Breast epithelium (tissue), 4 donors: ENCODE measurements at regions not wholly inside any gene's neighbourhood (a gene's known extent, or its start where the extent isn't known, plus 50 kb on each side); places are given as distances from the start of the nearest gene placed in this dataset.

ENCODE experiments used
- DNase-seq, 2 donors: peaks; one replicate each; pipeline ENCODE4 v3.0.0-alpha.2; 2019; ENCODE audit warnings: low spot score in 2 of 2
- H3K27ac ChIP-seq, 2 donors: fragments of 200-600 bp; sonication (generic) in 1 of 2; one replicate each; pipeline ENCODE4 v1.5.1; 2016 to 2019; ENCODE audit warnings: mild to moderate bottlenecking in 1 of 2
- H3K27me3 ChIP-seq, 2 donors: fragments of 200-600 bp; sonication (generic) in 1 of 2; one replicate each; pipeline versions ENCODE4 v1.5.1 to v1.6.0; 2017 to 2019; ENCODE audit warnings: control low read depth in 1 of 2, mild to moderate bottlenecking in 1 of 2
- H3K36me3 ChIP-seq: fragments of 200-600 bp; one replicate; pipeline ENCODE4 v1.5.1; 2019
- H3K4me1 ChIP-seq, 2 donors: fragments of 200-600 bp; sonication (generic); one replicate each; pipeline ENCODE4 v1.5.1; 2016 to 2019; ENCODE audit warnings: control low read depth in 1 of 2
- H3K4me3 ChIP-seq, 3 donors: fragments of 200-600 bp; sonication (generic); 1 replicate in 2 of 3; 2 replicates in 1 of 3; pipeline ENCODE4 v1.5.1; 2016 to 2019; ENCODE audit warnings: mild to moderate bottlenecking in 3 of 3, moderate library complexity in 2 of 3
- H3K9me3 ChIP-seq, 2 donors: fragments of 200-600 bp; sonication (generic) in 1 of 2; one replicate each; pipeline ENCODE4 v1.5.1; 2016 to 2019; ENCODE audit warnings: control low read depth in 1 of 2
- POLR2A ChIP-seq: fragments of 450-650 bp; IDR thresholded peaks from one replicate; pipeline ENCODE4 v1.6.1; 2016; ENCODE audit warnings: antibody characterized with exemption, mild to moderate bottlenecking, moderate library complexity
- POLR2AphosphoS5 ChIP-seq, 3 donors: sonication (generic); formaldehyde crosslinking; IDR thresholded peaks; one replicate each; pipeline ENCODE4 v1.6.1; 2017; ENCODE audit warnings: antibody characterized with exemption in 3 of 3
- intact Hi-C: fragments of 100-400 bp; cut with DNase I; formaldehyde crosslinking; loops from one replicate; pipeline ENCODE4 v1.15.1; 2023; ENCODE audit warnings: low total_unique reads
- TF ChIP-seq, protein P1 (sequence below), 3 donors: fragments of 450-650 bp; IDR thresholded peaks; one replicate each; pipeline ENCODE4 v1.5.1; 2016 to 2017; ENCODE audit warnings: antibody characterized with exemption in 3 of 3, mild to moderate bottlenecking in 3 of 3, moderate library complexity in 3 of 3

DNA sequence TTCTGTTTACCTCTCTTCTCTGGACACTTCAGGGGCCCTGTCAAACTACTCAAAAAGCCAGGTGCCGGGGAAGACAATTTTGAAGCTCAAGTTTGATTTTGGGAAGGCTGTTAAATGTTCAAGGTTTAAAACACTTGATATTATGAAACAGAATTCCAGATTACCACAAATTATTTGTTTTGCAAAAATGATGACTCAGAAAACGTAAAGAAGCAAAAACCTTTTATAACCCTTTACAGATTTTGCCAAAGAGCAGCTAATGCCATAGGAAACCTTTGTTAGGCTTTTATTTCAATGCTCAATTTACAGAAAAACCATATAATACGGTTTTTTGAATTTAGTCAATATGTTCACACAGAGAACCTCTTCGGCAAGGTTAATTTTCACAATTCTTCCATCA is 593.4 kb upstream of the ZP4 start:
- no peak for DNase-seq
- no peaks in the 10 kb centered on the region for H3K9me3 ChIP-seq
- intact Hi-C loops: no loop called here
- no peak overlapping the region for H3K4me3 ChIP-seq
- H3K36me3 ChIP-seq: no peaks in the 10 kb centered on the region
- H3K4me1 ChIP-seq: no peaks in the 10 kb centered on the region
- TF ChIP-seq, protein P1, sequence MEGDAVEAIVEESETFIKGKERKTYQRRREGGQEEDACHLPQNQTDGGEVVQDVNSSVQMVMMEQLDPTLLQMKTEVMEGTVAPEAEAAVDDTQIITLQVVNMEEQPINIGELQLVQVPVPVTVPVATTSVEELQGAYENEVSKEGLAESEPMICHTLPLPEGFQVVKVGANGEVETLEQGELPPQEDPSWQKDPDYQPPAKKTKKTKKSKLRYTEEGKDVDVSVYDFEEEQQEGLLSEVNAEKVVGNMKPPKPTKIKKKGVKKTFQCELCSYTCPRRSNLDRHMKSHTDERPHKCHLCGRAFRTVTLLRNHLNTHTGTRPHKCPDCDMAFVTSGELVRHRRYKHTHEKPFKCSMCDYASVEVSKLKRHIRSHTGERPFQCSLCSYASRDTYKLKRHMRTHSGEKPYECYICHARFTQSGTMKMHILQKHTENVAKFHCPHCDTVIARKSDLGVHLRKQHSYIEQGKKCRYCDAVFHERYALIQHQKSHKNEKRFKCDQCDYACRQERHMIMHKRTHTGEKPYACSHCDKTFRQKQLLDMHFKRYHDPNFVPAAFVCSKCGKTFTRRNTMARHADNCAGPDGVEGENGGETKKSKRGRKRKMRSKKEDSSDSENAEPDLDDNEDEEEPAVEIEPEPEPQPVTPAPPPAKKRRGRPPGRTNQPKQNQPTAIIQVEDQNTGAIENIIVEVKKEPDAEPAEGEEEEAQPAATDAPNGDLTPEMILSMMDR (IDR thresholded peaks at IDR 0.05): no peak
- TF ChIP-seq POLR2A: no peak
- no peak for TF ChIP-seq POLR2AphosphoS5 (IDR thresholded peaks at IDR 0.05)
- H3K27me3 ChIP-seq: no peaks in the 10 kb centered on the region
- no peak overlapping the region for H3K27ac ChIP-seq

DNA sequence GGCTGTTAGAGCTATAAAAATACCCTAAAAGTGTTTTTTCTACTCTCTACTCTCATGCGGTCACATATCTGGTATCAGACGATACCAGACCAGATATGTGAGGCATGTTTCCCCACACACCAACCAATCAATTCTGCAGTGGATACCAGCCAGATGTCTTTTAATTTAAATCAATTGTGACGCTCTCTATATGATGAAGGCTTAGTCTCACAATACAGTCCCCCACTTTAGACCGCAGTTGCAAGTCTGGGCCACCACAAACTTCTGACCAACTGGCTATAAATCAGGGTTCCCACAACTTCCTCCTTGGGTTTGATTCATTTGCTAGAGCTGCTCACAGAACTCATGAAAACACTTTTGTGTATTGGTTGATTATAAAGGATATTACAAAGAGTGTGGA is 586.1 kb upstream of the ZP4 start:
- no peak overlapping the region for H3K4me3 ChIP-seq
- no peaks in the 10 kb centered on the region for H3K27me3 ChIP-seq
- H3K9me3 ChIP-seq: no peaks in the 10 kb centered on the region
- TF ChIP-seq POLR2AphosphoS5 (IDR thresholded peaks at IDR 0.05) (no peak), POLR2A (no peak)
- TF ChIP-seq, protein P1 (IDR thresholded peaks at IDR 0.05): no peak
- intact Hi-C loops: no loop called here
- no peak for DNase-seq
- H3K36me3 ChIP-seq: no peaks in the 10 kb centered on the region
- H3K27ac ChIP-seq: no peak overlapping the region
- H3K4me1 ChIP-seq: no peaks in the 10 kb centered on the region

DNA sequence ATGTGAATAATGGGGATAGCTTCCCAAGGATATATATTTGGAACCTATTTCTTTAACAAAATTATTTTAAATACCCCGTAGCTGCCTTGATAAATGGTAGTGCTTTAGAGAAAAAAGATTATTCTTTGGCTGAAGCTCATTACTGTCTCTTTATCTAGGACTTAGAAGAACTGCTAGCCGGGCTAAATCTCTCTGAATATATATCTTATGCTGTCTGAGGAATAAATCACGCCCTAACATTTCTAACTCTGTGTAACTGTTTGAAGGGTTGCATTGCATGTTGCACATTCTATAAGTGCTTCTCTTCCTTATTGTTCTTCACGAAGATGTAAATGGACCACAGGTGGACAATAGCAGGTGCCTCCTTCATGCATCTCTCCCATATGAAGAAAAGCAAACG is 585.0 kb upstream of the ZP4 start:
- Histone ChIP-seq H3K4me1 (no peaks in the 10 kb centered on the region), H3K4me3 (no peak overlapping the region), H3K27me3 (no peaks in the 10 kb centered on the region), H3K36me3 (no peaks in the 10 kb centered on the region), H3K9me3 (no peaks in the 10 kb centered on the region), H3K27ac (no peak overlapping the region)
- TF ChIP-seq POLR2A (no peak), POLR2AphosphoS5 (IDR thresholded peaks at IDR 0.05) (no peak)
- TF ChIP-seq, protein P1 (IDR thresholded peaks at IDR 0.05): no peak
- intact Hi-C loops: no loop called here
- no peak for DNase-seq

- TF ChIP-seq, protein P1 (IDR thresholded peaks at IDR 0.05): no peak
- TF ChIP-seq POLR2A (no peak), POLR2AphosphoS5 (IDR thresholded peaks at IDR 0.05) (no peak)
- no peaks in the 10 kb centered on the region for H3K4me1 ChIP-seq
- no peaks in the 10 kb centered on the region for H3K9me3 ChIP-seq
- DNase-seq: no peak
- no peaks in the 10 kb centered on the region for H3K36me3 ChIP-seq
- no peaks in the 10 kb centered on the region for H3K27me3 ChIP-seq
- intact Hi-C loops: no loop called here
- H3K4me3 ChIP-seq: no peak overlapping the region
- no peak overlapping the region for H3K27ac ChIP-seq
Observed at GRCh38 chr1:238474263-238474662, 583.5 kb upstream of the ZP4 start.

DNA sequence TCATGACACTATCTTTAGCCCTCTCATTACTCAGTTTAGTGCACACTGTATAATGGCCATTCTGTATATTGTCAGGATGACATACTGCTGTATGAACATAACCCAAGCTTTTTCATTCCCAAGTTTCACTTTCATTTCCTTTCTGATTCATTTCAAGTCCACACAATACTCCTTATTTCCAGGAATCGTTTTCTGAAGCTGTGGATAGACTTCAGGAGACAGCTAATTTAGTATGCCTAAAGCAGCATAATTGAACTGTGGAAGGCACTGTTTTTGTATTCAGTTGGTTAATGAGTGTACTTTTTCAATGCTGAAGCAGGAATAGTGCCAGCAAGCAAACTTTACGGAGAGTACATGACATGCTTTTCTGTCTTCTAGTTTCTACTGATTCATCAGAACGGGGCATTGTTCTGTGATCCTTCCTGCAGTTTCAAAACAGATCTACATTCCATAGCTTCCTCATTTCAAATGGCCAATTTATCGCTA is 578.5 kb upstream of the ZP4 start:
- DNase-seq: no peak
- peak overlapping the region in 2 of 3 donors; percentile 9 to 36 for H3K4me3 ChIP-seq

More for the DNA sequence above, 578.5 kb upstream of the ZP4 start:
- H3K4me1 ChIP-seq: no peaks in the 10 kb centered on the region
- H3K27ac ChIP-seq: no peak overlapping the region
- TF ChIP-seq, protein P1 (IDR thresholded peaks at IDR 0.05): no peak
- TF ChIP-seq POLR2A (no peak), POLR2AphosphoS5 (IDR thresholded peaks at IDR 0.05) (no peak)
- H3K9me3 ChIP-seq: no peaks in the 10 kb centered on the region
- no peaks in the 10 kb centered on the region for H3K27me3 ChIP-seq
- H3K36me3 ChIP-seq: no peaks in the 10 kb centered on the region
- intact Hi-C loops: no loop called here
